Endothelial cell (in vitro differentiated cells): ENCODE measurements at regions not wholly inside any gene's neighbourhood (a gene's known extent, or its start where the extent isn't known, plus 50 kb on each side); places are given as distances from the start of the nearest gene placed in this dataset.

ENCODE experiments used
- DNase-seq: peaks from one replicate; pipeline ENCODE4 v3.0.0; 2021; ENCODE audit warnings: low spot score
- H3K27ac Mint-ChIP-seq: one replicate; pipeline ENCODE4 v1.8.0; 2021; ENCODE audit warnings: mixed read lengths, inconsistent platforms; ENCODE audit not compliant: unreplicated experiment
- H3K27me3 Mint-ChIP-seq: one replicate; pipeline ENCODE4 v1.8.0; 2021; ENCODE audit warnings: mild to moderate bottlenecking, moderate library complexity, mixed read lengths, inconsistent platforms; ENCODE audit not compliant: unreplicated experiment
- H3K36me3 Mint-ChIP-seq: one replicate; pipeline ENCODE4 v1.8.0; 2021; ENCODE audit warnings: mild to moderate bottlenecking, low read depth, mixed read lengths, inconsistent platforms; ENCODE audit not compliant: unreplicated experiment
- H3K4me1 Mint-ChIP-seq: one replicate; pipeline ENCODE4 v1.8.0; 2021; ENCODE audit warnings: mild to moderate bottlenecking, mixed read lengths, inconsistent platforms; ENCODE audit not compliant: unreplicated experiment
- H3K4me3 Mint-ChIP-seq: one replicate; pipeline ENCODE4 v1.8.0; 2021; ENCODE audit warnings: mild to moderate bottlenecking, mixed read lengths, inconsistent platforms; ENCODE audit not compliant: unreplicated experiment
- H3K9me3 Mint-ChIP-seq: one replicate; pipeline ENCODE4 v1.8.0; 2021; ENCODE audit warnings: mixed read lengths, inconsistent platforms; ENCODE audit not compliant: unreplicated experiment
- TF ChIP-seq, protein P1 (sequence below): fragments of 200-600 bp; sonication (generic); IDR thresholded peaks from one replicate; pipeline ENCODE4 v1.5.0; 2021; ENCODE audit warnings: antibody characterized with exemption; ENCODE audit not compliant: unreplicated experiment

DNA sequence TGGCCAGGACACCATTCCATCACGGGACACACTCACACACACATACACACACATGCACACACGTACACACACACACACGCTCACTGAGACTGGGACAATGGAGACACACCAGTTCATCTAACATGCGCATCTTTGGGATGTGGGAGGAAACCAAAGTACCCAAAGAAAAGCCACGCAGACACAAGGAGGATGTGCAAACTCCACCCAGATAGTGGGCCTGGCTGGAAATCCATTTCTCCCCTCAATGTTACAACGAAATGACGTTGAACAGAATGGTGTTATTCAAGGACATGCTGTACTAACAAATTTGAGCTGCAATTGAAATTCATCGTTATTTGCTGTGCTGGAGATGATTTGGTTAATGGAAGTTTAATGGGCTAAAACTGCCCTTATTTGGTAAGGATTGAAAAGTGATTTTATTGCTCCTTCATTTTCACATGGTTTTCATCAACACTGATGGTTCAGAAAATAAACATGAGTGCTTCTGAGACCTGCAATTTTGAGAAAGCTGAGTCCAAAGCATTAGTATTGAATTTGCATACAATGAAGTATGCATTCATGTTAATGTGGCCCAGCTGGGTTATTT is 110.0 kb downstream of the KCNE4 start:
- no peak overlapping the region for H3K27ac Mint-ChIP-seq
- no peak overlapping the region for H3K4me3 Mint-ChIP-seq
- no peak for DNase-seq
- TF ChIP-seq, protein P1, sequence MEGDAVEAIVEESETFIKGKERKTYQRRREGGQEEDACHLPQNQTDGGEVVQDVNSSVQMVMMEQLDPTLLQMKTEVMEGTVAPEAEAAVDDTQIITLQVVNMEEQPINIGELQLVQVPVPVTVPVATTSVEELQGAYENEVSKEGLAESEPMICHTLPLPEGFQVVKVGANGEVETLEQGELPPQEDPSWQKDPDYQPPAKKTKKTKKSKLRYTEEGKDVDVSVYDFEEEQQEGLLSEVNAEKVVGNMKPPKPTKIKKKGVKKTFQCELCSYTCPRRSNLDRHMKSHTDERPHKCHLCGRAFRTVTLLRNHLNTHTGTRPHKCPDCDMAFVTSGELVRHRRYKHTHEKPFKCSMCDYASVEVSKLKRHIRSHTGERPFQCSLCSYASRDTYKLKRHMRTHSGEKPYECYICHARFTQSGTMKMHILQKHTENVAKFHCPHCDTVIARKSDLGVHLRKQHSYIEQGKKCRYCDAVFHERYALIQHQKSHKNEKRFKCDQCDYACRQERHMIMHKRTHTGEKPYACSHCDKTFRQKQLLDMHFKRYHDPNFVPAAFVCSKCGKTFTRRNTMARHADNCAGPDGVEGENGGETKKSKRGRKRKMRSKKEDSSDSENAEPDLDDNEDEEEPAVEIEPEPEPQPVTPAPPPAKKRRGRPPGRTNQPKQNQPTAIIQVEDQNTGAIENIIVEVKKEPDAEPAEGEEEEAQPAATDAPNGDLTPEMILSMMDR: no peak
- H3K36me3 Mint-ChIP-seq: no peaks in the 10 kb centered on the region
- peaks cover 6% of the 10 kb centered on the region for H3K4me1 Mint-ChIP-seq
- H3K27me3 Mint-ChIP-seq: no peaks in the 10 kb centered on the region
- H3K9me3 Mint-ChIP-seq: no peaks in the 10 kb centered on the region

GRCh38 chr2:223165423-223166214 is 113.6 kb downstream of the KCNE4 start:
- Mint-ChIP-seq H3K36me3 (no peaks in the 10 kb centered on the region), H3K9me3 (no peaks in the 10 kb centered on the region)

GRCh38 chr2:223166215-223166493 is 114.2 kb downstream of the KCNE4 start:
- TF ChIP-seq, protein P1: no peak

More at GRCh38 chr2:223165423-223166214, 113.6 kb downstream of the KCNE4 start:
- no peak for DNase-seq
- Mint-ChIP-seq H3K27me3 (no peaks in the 10 kb centered on the region), H3K4me3 (no peak overlapping the region), H3K27ac (no peak overlapping the region), H3K4me1 (peaks cover 6% of the 10 kb centered on the region)
- TF ChIP-seq, protein P1: no peak

GRCh38 chr2:223166983-223167650 is 115.1 kb downstream of the KCNE4 start:
- Mint-ChIP-seq H3K27me3 (no peaks in the 10 kb centered on the region), H3K4me1 (peaks cover 6% of the 10 kb centered on the region), H3K4me3 (no peak overlapping the region), H3K9me3 (no peaks in the 10 kb centered on the region), H3K36me3 (no peaks in the 10 kb centered on the region), H3K27ac (peak overlapping the region; percentile 54)
- TF ChIP-seq, protein P1: no peak
- no peak for DNase-seq

More at GRCh38 chr2:223166215-223166493, 114.2 kb downstream of the KCNE4 start:
- Mint-ChIP-seq H3K9me3 (no peaks in the 10 kb centered on the region), H3K36me3 (no peaks in the 10 kb centered on the region), H3K27ac (no peak overlapping the region), H3K4me1 (peaks cover 6% of the 10 kb centered on the region), H3K27me3 (no peaks in the 10 kb centered on the region), H3K4me3 (no peak overlapping the region)
- no peak for DNase-seq
